Neural progenitor cell (in vitro differentiated cells): ENCODE measurements at regions not wholly inside any gene's neighbourhood (a gene's known extent, or its start where the extent isn't known, plus 50 kb on each side); places are given as distances from the start of the nearest gene placed in this dataset.

Experiments used
- DNase-seq: peaks from one replicate; pipeline ENCODE4 v3.0.0-alpha.2; 2016; ENCODE audit warnings: low spot score
- H2AFZ ChIP-seq: fragments of 200-600 bp; sonication (generic); replicated peaks from 2 replicates; pipeline ENCODE4 v1.6.1; 2016; ENCODE audit warnings: antibody characterized with exemption
- H3F3A ChIP-seq: fragments of 200-600 bp; sonication (generic); 2 replicates; pipeline ENCODE4 v1.6.1; 2016; ENCODE audit warnings: antibody characterized with exemption, low read depth
- H3K27ac ChIP-seq: fragments of 200-600 bp; sonication (generic); 2 replicates; pipeline ENCODE4 v1.5.1; 2016; ENCODE audit warnings: mild to moderate bottlenecking
- H3K27me3 ChIP-seq: fragments of 200-600 bp; sonication (generic); 2 replicates; pipeline ENCODE4 v1.6.1; 2016; ENCODE audit warnings: mild to moderate bottlenecking, moderate library complexity
- H3K36me3 ChIP-seq: fragments of 200-600 bp; sonication (generic); 2 replicates; pipeline ENCODE4 v1.5.1; 2016
- H3K4me1 ChIP-seq: fragments of 200-600 bp; sonication (generic); 2 replicates; pipeline ENCODE4 v1.6.1; 2016; ENCODE audit warnings: mixed run types
- H3K4me2 ChIP-seq: fragments of 200-600 bp; sonication (generic); 2 replicates; pipeline ENCODE4 v1.6.1; 2016
- H3K4me3 ChIP-seq: fragments of 200-600 bp; sonication (generic); 2 replicates; pipeline ENCODE4 v1.5.1; 2016
- H3K79me2 ChIP-seq: fragments of 200-600 bp; sonication (generic); 2 replicates; pipeline ENCODE4 v1.6.1; 2016; ENCODE audit warnings: low read depth
- H3K9ac ChIP-seq: fragments of 200-600 bp; sonication (generic); 2 replicates; pipeline ENCODE4 v1.6.1; 2016
- H3K9me3 ChIP-seq: fragments of 200-600 bp; sonication (generic); 2 replicates; pipeline ENCODE4 v1.5.1; 2016; ENCODE audit warnings: low read depth
- H4K20me1 ChIP-seq: fragments of 200-600 bp; sonication (generic); 2 replicates; pipeline ENCODE4 v1.6.1; 2016; ENCODE audit warnings: low read depth
- H3K27ac Mint-ChIP-seq: 3 replicates; pipeline ENCODE4 v1.8.0; 2021; ENCODE audit warnings: mixed read lengths
- H3K27me3 Mint-ChIP-seq: 2 replicates; pipeline ENCODE4 v1.8.0; 2022; ENCODE audit warnings: low read depth, mild to moderate bottlenecking, inconsistent platforms, moderate library complexity, mixed read lengths; ENCODE audit not compliant: insufficient read depth
- H3K36me3 Mint-ChIP-seq: 3 replicates; pipeline ENCODE4 v1.8.0; 2021; ENCODE audit warnings: mixed read lengths
- H3K4me1 Mint-ChIP-seq: 3 replicates; pipeline ENCODE4 v1.8.0; 2021; ENCODE audit warnings: mixed read lengths
- H3K4me3 Mint-ChIP-seq: 3 replicates; pipeline ENCODE4 v1.8.0; 2021; ENCODE audit warnings: mild to moderate bottlenecking, moderate library complexity, mixed read lengths
- H3K9me3 Mint-ChIP-seq: 3 replicates; pipeline ENCODE4 v1.8.0; 2020; ENCODE audit warnings: mixed read lengths
- CTCF ChIP-seq: fragments of 200-600 bp; sonication (generic); IDR thresholded peaks from 2 replicates; pipeline ENCODE4 v1.5.1; 2017; ENCODE audit warnings: antibody characterized with exemption, mild to moderate bottlenecking
- EZH2 ChIP-seq: fragments of 200-600 bp; sonication (generic); IDR thresholded peaks from 2 replicates; pipeline ENCODE4 v1.6.1; 2017; ENCODE audit warnings: antibody characterized with exemption, mild to moderate bottlenecking, moderate library complexity
- EZH2phosphoT487 ChIP-seq: fragments of 200-600 bp; sonication (generic); IDR thresholded peaks from 2 replicates; pipeline ENCODE4 v1.6.1; 2017; ENCODE audit warnings: antibody characterized with exemption

GRCh38 chr2:15081356-15081755 lies 448.8 kb downstream of the LRATD1 start:
- H3K4me3 Mint-ChIP-seq: no peak overlapping the region
- no peak for TF ChIP-seq EZH2phosphoT487
- no peak for TF ChIP-seq EZH2

GRCh38 chr2:15082105-15083058 lies 449.9 kb downstream of the LRATD1 start:
- no peak overlapping the region for H3K4me3 ChIP-seq
- no peaks in the 10 kb centered on the region for H3K4me1 Mint-ChIP-seq
- H3K4me2 ChIP-seq: no peak overlapping the region
- no peak overlapping the region for H3K27ac ChIP-seq
- no peaks in the 10 kb centered on the region for H3K27me3 ChIP-seq
- no peaks in the 10 kb centered on the region for H3K27me3 Mint-ChIP-seq
- H3K79me2 ChIP-seq: no peaks in the 10 kb centered on the region
- no peaks in the 10 kb centered on the region for H3K36me3 Mint-ChIP-seq
- no peak for DNase-seq
- H3K36me3 ChIP-seq: no peaks in the 10 kb centered on the region
- H4K20me1 ChIP-seq: no peaks in the 10 kb centered on the region
- H2AFZ ChIP-seq: no peak overlapping the region
- H3K9me3 Mint-ChIP-seq: peaks cover 6% of the 10 kb centered on the region
- no peak overlapping the region for H3K9ac ChIP-seq
- no peaks in the 10 kb centered on the region for H3K9me3 ChIP-seq
- no peaks in the 10 kb centered on the region for H3K4me1 ChIP-seq
- TF ChIP-seq CTCF (no peak), EZH2 (no peak), EZH2phosphoT487 (no peak)
- H3F3A ChIP-seq: no peaks in the 10 kb centered on the region
- H3K4me3 Mint-ChIP-seq: no peak overlapping the region
- no peak overlapping the region for H3K27ac Mint-ChIP-seq

More at GRCh38 chr2:15081356-15081755, 448.8 kb downstream of the LRATD1 start:
- no peaks in the 10 kb centered on the region for H3K4me1 ChIP-seq
- Mint-ChIP-seq H3K36me3 (no peaks in the 10 kb centered on the region), H3K27me3 (no peaks in the 10 kb centered on the region), H3K9me3 (peaks cover 2% of the 10 kb centered on the region), H3K27ac (no peak overlapping the region), H3K4me1 (no peaks in the 10 kb centered on the region)
- no peaks in the 10 kb centered on the region for H3K79me2 ChIP-seq
- no peak overlapping the region for H3K27ac ChIP-seq
- no peaks in the 10 kb centered on the region for H3K9me3 ChIP-seq
- no peaks in the 10 kb centered on the region for H3K27me3 ChIP-seq
- H3F3A ChIP-seq: no peaks in the 10 kb centered on the region
- no peak overlapping the region for H3K4me3 ChIP-seq
- H3K9ac ChIP-seq: no peak overlapping the region
- H3K4me2 ChIP-seq: no peak overlapping the region
- no peaks in the 10 kb centered on the region for H4K20me1 ChIP-seq
- H3K36me3 ChIP-seq: no peaks in the 10 kb centered on the region
- H2AFZ ChIP-seq: no peak overlapping the region
- no peak for DNase-seq

- H3K36me3 Mint-ChIP-seq: no peaks in the 10 kb centered on the region
- Histone ChIP-seq H3K4me3 (no peak overlapping the region), H3K27ac (no peak overlapping the region), H3K4me1 (no peaks in the 10 kb centered on the region), H3K79me2 (no peaks in the 10 kb centered on the region), H3K9me3 (no peaks in the 10 kb centered on the region), H3K9ac (no peak overlapping the region), H3K27me3 (no peaks in the 10 kb centered on the region), H2AFZ (no peak overlapping the region), H4K20me1 (no peaks in the 10 kb centered on the region), H3F3A (no peaks in the 10 kb centered on the region), H3K4me2 (no peak overlapping the region), H3K36me3 (no peaks in the 10 kb centered on the region)
- H3K4me3 Mint-ChIP-seq: peak overlapping the region; percentile 30
- no peaks in the 10 kb centered on the region for H3K4me1 Mint-ChIP-seq
- no peaks in the 10 kb centered on the region for H3K27me3 Mint-ChIP-seq
- DNase-seq: no peak
- no peak overlapping the region for H3K27ac Mint-ChIP-seq
- peaks cover 5% of the 10 kb centered on the region for H3K9me3 Mint-ChIP-seq
- TF ChIP-seq CTCF (no peak), EZH2 (no peak), EZH2phosphoT487 (no peak)
Observed at GRCh38 chr2:15084826-15085489, 452.4 kb downstream of the LRATD1 start.
